Suppressor macrophage (primary cell): ENCODE measurements at regions not wholly inside any gene's neighbourhood (a gene's known extent, or its start where the extent isn't known, plus 50 kb on each side); places are given as distances from the start of the nearest gene placed in this dataset.
"Not testable (repeated sequence)": the region's sequence is repeated elsewhere in the genome, so short reads cannot be mapped to it uniquely, and the experiment has no call there.

Source experiments
- DNase-seq, 4 experiments: peaks; one replicate each; pipeline ENCODE4 v3.0.0-alpha.2; 2020 to 2022

DNA sequence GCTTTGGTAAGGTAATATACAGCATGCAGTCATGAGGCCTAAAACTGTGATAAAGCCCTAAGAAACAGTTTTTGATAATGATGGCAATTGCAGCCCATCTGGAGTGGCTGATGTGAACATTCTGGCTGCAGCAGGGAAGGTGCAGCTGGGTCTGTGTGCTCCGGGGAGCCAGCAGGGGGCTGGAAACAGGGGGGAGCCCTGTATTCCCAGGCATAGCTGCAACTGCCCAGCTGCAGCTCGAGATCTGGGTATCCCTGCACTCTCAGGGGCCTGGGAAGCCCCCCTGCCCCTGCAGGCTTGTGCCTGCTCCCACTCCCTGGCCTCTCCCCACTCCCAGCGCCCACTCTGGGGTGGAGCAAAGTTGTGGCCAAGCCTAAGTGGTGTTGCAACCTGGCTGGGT lies 95.6 kb downstream of the RRAGB start:
- no peak for DNase-seq

GRCh38 chrX:55815546-55815945 lies 98.0 kb downstream of the RRAGB start:
- DNase-seq, result no peak

GRCh38 chrX:55816023-55816422 lies 98.5 kb downstream of the RRAGB start:
- DNase-seq, result no peak

GRCh38 chrX:55818673-55819375 lies 101.3 kb downstream of the RRAGB start:
- DNase-seq, result no peak

DNA sequence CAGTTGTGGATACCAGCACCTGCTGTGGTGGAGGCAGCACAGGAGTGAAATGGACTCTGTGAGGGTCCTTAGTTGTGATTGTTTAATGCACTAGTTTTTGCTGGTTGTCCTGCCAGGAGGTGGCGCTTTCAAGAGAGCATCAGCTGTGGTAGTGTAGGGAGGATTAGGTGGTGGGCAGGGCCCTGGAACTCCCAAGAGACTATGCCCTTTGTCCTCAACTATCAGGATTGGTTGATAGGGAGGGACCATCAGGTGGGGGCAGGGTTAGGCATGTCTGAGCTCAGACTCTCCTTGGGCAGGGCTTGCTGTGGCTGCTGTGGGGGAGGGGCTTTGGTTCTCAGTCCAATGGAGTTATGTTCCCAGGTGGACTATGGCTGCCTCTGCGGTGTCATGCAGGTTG lies 121.9 kb downstream of the RRAGB start:
- DNase-seq, result no peak

DNA sequence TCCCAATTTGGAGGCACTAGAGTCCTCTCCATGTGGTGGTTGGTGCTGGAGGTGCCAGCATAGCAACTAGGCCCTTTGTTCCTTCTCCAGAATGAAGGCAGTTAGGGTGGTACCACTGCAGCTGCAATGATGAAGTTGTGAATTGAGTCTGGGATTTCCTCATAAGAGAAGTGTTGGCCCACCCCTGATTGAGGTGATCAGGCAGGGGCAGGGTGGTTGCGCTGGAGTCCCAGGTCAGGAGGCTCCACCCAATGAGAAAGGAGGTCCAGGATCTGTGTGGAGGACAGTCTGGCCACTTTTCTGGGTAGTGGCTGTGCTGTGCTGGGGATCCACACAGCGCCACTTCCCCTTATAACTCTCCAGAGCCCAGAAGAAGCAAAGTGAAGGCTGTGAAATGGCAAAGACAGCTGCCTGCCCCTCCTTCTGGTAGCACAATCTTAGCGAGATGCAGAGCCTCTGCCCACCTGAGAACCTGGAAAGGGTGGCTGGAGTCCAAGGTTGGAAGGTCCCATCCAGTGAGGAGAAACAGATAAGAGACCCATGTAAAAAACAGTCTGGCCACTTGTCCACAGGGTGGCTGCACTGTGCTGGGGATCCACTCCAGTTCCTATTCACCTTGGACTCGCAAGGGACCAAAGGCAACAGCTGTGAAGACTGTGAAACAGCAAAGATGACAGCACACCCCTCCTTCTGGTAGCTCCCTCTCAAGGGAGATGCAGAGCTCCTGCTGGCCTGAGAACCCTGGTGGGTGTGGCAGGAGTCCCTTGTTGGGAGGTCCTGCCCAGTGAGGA lies 124.6 kb downstream of the RRAGB start:
- no peak for DNase-seq

DNA sequence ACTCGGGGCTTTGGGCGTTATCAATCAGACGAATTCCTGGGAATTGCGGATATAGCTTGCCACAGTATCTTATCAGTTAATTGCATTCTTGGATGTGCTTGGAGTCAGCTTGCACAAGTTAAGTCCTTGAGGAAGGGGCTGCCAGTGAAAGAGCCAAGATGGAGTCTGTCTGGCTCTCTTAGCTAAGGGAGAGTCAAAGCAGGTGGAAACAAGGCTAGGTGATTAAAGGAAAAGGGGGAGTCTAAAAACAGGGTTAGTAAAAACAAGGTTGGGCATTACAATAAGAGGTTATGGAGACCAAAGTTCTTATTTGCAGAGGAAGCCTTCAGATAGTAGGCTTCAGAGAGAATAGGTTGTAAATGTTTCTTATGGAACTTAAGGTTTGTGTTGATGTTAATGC lies 149.2 kb downstream of the RRAGB start:
- DNase-seq, result not testable (repeated sequence)

DNA sequence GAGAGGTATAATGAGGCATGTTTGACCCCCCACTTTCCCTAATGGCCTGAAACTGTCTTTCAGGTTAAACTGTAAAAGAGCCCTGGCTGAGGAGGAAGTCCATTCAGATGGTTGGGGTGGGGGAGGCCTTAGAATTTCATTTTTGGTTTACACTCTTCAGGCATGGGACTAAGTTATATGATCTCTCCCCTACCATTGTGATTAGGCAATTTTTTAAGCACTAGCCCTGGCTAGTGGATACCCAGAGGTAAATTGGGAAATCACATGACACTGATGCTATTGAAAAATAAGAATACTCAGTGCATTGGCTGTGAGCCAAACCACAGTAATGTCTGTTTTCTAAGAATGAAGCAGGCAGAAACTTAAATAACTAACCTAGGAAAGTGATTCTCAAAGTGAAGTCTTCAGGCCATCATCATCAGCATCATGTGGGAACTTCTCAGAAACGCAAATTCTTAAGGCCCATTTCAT lies 149.7 kb downstream of the RRAGB start:
- DNase-seq, result no peak

DNA sequence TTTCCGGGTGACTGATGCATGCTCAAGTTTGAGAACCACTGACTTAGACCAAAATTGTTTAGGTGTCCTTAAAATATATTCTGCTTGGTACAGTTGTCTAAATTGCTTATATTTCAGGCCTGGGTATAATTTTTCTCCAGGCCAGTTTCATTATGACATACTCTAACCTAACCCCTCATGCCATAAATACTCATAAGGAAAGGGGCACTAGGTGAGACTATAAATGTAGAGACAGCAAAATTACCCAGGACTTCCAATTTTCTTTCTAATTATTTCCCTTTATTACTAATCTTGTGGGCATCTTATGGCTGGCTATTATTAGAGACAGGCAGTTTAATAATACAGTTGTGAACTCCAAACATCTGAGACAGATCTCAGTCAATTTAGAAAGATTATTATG lies 150.2 kb downstream of the RRAGB start:
- no peak for DNase-seq

DNA sequence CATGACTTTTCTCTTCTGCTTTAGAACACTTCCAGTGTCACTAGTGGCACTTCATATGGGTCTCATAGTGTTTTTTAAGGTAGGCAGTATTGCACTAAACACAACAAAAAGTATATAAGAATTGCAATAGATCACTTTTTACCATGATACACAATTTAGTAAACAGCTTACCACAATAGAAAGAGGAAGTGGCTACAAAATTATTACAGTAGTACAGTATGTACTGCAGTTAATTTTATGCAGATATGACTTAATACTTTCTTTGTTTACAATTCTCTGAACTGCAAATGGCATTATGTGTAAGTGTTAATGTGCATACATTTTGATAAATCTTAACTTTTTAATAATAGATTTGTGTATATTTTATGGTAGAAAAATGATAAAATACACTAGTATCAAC lies 157.3 kb downstream of the RRAGB start:
- no peak for DNase-seq

DNA sequence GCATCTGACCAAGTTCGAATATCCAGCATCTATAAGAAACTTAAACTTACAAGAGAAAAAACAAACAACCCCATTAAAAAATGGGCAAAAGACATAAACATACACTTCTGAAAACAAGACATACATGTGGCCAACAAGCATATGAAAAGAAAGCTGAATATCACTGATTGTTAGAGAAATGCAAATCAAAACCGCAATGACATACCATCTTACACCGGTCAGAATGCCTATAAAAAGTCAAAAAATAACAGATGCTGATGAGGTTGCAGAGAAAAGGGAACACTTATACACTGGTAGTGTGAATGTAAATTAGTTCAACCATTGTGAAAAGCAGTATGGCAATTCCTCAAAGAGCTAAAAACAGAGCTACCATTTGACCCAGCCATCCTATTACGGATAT lies 166.0 kb downstream of the RRAGB start:
- DNase-seq, result not testable (repeated sequence)

DNA sequence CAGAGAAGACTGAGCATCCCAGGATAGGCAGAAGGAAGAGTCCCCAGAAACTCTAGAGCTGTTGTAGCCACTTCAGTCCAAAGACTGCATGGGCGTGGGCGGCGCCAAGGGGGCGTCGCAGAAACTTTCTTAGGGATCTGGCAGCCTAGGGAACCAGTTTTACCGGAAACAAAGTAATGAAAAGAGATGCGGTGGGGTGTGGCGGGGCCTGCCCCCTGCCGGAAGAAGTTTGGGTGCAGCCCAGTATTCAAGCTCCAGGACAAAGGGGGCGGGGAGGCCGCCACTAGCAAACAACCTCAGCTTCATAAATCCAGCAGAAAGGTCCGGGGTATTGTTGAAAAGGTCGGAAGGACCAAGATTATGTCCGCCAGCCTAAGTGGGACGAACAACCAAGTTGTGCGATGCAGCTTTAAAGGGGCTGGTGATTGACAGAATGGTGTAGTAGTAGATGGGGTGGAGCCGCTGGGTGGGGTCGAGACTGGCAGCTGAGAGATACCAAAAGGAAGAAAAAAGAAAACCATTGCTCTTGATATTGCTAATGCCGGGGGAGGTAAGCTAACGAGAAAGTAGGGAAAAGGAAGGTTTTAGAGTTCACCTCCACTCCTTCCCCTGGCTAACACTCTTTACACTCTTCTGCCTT lies 190.5 kb downstream of the RRAGB start:
- DNase-seq, result peak; percentile 32 to 70 (median 56)

DNA sequence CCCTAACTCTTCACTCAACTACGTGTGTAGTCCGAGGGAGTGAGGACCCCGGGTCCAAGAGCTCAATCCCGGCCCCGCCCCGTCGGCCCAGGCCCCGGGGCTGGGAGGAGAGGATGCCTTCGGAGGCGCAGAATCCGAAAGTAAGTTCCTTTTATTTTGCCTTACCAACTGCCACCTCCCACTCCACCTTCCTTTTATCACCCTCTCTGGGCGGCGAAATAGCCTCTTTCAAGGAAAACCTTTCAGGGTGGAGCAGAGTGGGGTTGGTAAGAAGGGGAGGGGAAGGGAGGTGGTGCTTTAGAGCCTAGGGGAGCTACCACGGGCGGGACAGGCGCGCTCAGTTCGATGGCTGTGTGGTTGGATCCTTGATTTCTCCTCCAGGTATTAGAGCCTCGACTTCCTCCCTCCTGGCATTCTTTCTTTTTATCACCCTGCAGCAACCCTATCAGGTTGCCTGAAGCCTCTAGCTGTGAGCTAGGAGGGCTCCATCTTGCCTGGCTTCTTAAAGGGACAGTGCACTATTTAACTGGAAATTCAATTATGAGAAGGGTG lies 191.2 kb downstream of the RRAGB start:
- DNase-seq, result peak in 3 of 4 experiments; percentile 17 to 22 (median 20)

- DNase-seq, result no peak
Observed at GRCh38 chrX:55919367-55920221, 202.0 kb downstream of the RRAGB start.

- no peak for DNase-seq
Observed at GRCh38 chrX:55924574-55924973, 207.0 kb downstream of the RRAGB start.

DNA sequence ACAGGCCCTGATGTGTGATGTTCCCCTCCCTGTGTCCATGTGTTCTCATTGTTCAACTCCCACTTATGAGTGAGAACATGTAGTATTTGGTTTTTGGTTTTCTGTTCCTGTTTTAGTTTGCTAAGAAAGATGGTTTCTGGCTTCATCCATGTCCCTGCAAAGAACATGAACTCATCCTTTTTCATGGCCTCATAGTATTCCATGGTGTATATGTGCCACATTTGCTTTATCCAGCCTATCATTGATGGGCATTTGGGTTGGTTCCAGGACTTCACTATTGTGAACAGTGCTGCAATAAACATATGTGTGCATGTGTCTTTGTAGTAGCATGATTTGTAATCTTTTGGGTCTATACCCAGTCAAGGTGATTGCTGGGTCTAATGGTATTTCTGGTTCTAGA lies 211.0 kb downstream of the RRAGB start:
- not testable (repeated sequence) for DNase-seq
